ENCODE measurements at regions not wholly inside any gene's neighbourhood (a gene's known extent, or its start where the extent isn't known, plus 50 kb on each side); places are given as distances from the start of the nearest gene placed in this dataset.

DNA sequence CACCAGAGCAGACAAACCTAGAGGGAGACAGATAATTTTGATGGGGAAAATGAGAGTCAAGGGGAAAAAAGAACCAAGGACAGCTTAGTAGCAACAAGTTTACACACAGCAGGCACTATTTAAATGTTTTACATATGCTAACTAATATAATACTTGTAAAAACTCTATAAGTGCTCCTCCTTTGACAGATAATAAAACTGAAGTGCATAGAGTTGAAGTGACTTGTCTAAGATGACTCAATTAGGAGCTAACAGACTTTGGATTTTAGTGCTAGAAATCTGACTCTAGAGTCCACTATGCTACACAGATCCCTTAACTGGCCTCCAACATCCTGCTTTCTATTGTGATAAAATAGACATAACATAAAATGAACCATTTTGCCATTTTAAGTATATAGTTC is 506.9 kb downstream of the SATB2 start:
- TF ChIP-seq EZH2 (IDR thresholded peaks at IDR 0.05; ENCODE audit: insufficient read depth, low read length), result no peak
- TF ChIP-seq, protein P1, sequence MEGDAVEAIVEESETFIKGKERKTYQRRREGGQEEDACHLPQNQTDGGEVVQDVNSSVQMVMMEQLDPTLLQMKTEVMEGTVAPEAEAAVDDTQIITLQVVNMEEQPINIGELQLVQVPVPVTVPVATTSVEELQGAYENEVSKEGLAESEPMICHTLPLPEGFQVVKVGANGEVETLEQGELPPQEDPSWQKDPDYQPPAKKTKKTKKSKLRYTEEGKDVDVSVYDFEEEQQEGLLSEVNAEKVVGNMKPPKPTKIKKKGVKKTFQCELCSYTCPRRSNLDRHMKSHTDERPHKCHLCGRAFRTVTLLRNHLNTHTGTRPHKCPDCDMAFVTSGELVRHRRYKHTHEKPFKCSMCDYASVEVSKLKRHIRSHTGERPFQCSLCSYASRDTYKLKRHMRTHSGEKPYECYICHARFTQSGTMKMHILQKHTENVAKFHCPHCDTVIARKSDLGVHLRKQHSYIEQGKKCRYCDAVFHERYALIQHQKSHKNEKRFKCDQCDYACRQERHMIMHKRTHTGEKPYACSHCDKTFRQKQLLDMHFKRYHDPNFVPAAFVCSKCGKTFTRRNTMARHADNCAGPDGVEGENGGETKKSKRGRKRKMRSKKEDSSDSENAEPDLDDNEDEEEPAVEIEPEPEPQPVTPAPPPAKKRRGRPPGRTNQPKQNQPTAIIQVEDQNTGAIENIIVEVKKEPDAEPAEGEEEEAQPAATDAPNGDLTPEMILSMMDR (IDR thresholded peaks at IDR 0.05; ENCODE audit: insufficient read depth, low read depth, low read length), result no peak
